T-helper 17 cell (primary cell): ENCODE measurements at regions not wholly inside any gene's neighbourhood (a gene's known extent, or its start where the extent isn't known, plus 50 kb on each side); places are given as distances from the start of the nearest gene placed in this dataset.

Experiments used
- ATAC-seq: fragments of 150-1000 bp; cut with Tn5 transposase; 2 replicates; pipeline ENCODE4 v1.10.0; 2021; ENCODE audit warnings: mild to moderate bottlenecking, moderate library complexity
- DNase-seq, 3 donors: peaks; one replicate each; pipeline versions ENCODE4 v3.0.0 to v3.0.0-alpha.2; 2020 to 2021
- H3K9me3 ChIP-seq: one replicate; pipeline ENCODE4 v1.7.0; 2013; ENCODE audit warnings: low read length, mild to moderate bottlenecking; ENCODE audit not compliant: control insufficient read depth, poor library complexity, severe bottlenecking
- H3K27ac Mint-ChIP-seq: one replicate; pipeline ENCODE4 v1.8.0; 2022; ENCODE audit warnings: mild to moderate bottlenecking, moderate library complexity, mixed read lengths
- H3K27me3 Mint-ChIP-seq: one replicate; pipeline ENCODE4 v1.8.0; 2022; ENCODE audit warnings: mixed read lengths
- H3K36me3 Mint-ChIP-seq: one replicate; pipeline ENCODE4 v1.8.0; 2022; ENCODE audit warnings: low read depth, mixed read lengths
- H3K4me1 Mint-ChIP-seq: one replicate; pipeline ENCODE4 v1.8.0; 2022; ENCODE audit warnings: mild to moderate bottlenecking, mixed read lengths
- H3K4me3 Mint-ChIP-seq: one replicate; pipeline ENCODE4 v1.8.0; 2022; ENCODE audit warnings: mild to moderate bottlenecking, moderate library complexity, mixed read lengths

DNA sequence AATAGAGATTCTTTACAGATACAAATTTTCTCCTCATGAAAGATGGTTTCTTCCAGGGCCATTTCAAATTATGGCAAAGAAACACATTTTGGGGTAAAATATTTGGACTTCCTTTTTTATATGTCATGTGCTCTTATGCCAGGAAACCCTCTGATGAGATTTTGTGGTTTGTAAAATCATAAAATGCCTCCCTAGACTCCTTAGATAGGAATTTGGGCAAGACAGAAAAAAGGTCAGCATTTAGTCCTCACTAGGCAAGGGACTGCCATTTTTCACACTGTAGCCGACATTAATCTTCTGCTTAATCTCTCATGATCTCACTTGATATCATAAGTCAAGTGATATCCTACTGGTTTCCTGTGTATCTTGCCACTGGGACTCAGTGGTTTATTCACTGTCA is 286.4 kb downstream of the ARHGAP12 start:
- H3K9me3 ChIP-seq = no peaks in the 10 kb centered on the region
- Mint-ChIP-seq H3K4me1 (no peaks in the 10 kb centered on the region), H3K27me3 (peaks cover 14% of the 10 kb centered on the region), H3K27ac (no peak overlapping the region), H3K4me3 (no peak overlapping the region), H3K36me3 (no peaks in the 10 kb centered on the region)
- DNase-seq (no peak), ATAC-seq (no peak)

DNA sequence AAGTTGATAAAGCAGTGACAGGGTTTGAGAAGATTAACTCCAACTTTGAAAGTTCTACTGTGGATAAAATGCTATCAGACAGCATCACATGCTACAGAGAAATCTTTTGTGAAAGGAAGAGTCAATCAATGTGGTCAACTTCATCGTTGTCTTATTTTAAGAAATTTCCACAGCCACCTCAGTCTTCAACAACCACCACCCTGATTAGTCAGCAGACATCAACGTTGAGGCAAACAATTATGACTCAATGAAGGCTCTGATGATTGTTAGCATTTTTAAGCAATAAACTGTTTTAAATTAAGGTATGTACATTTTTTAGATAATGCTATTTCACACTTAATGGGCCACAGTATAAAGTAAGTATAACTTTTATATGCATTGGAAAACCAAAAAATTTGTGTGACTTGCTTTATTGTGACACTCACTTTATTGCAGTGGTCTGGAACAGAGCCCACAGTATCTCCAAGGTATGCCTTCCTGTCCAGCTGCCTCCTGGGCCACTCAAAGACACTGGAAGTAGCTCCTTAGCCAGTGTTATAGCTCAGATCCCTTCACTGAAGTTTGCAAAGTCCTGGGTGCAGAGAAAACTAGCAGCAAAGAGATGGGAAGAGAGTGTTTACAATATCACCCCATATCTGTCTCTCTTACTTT is 293.1 kb downstream of the ARHGAP12 start:
- DNase-seq (no peak), ATAC-seq (no peak)
- no peaks in the 10 kb centered on the region for H3K36me3 Mint-ChIP-seq
- no peak overlapping the region for H3K4me3 Mint-ChIP-seq
- no peaks in the 10 kb centered on the region for H3K9me3 ChIP-seq
- H3K27ac Mint-ChIP-seq = no peak overlapping the region
- H3K4me1 Mint-ChIP-seq = no peaks in the 10 kb centered on the region
- peaks cover 13% of the 10 kb centered on the region for H3K27me3 Mint-ChIP-seq

DNA sequence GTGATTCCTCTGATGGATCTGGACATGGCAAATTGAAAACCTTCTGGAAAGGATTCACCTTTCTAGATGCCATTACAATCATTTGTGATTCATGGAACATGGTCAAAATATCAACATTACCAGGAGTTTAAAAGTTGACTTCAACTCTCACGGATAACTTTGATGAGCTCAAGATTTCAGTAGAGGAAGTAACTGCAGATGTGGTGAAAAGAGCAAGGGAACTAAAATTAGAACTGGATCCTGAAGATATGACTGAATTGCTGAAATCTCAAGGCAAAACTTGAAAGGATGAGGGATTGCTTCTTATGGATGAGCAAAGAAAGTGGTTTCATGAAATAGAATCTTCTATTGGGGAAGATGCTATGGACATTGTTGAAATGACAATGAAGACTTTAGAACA is 293.6 kb downstream of the ARHGAP12 start:
- peaks cover 13% of the 10 kb centered on the region for H3K27me3 Mint-ChIP-seq
- H3K4me1 Mint-ChIP-seq = no peaks in the 10 kb centered on the region
- DNase-seq (no peak), ATAC-seq (no peak)
- H3K36me3 Mint-ChIP-seq = no peaks in the 10 kb centered on the region
- H3K4me3 Mint-ChIP-seq = no peak overlapping the region
- H3K27ac Mint-ChIP-seq = no peak overlapping the region
- no peaks in the 10 kb centered on the region for H3K9me3 ChIP-seq

DNA sequence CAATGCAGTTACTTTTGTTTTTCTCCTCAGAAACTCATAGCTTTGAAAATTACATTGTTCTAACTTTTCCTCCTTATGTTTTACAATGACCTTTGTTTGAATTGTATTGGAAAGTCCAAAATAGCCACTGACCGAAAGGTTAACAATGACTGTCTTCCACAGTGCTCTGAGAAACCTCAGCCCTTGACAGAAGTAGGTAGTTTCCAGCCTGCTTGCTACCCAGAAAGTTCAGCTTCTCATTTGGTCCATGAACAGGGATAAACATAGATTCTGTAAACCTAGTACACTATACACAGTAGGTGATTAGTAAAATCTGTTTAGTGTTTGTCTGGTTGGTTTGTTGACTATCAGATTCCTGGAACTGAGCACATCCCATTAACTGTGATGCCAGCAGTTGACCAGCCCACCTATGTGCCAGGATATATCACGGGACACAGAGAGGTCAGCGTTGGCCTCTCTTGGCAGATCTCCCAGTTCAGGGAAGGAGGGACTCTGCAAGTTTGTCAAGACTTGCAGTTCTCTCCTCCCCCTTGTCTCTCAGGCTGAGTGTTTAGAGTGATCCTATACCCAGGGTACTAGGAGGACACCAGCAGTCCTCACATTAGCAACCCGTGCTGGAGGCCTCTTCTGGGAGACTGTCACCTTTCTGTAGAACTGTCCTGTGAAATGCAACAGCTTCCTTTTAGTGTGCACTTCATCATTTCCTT is 297.6 kb downstream of the ARHGAP12 start:
- DNase-seq (no peak), ATAC-seq (no peak)
- Mint-ChIP-seq H3K36me3 (no peaks in the 10 kb centered on the region), H3K4me3 (no peak overlapping the region), H3K27me3 (peaks cover 13% of the 10 kb centered on the region), H3K4me1 (no peaks in the 10 kb centered on the region), H3K27ac (no peak overlapping the region)
- no peaks in the 10 kb centered on the region for H3K9me3 ChIP-seq

DNA sequence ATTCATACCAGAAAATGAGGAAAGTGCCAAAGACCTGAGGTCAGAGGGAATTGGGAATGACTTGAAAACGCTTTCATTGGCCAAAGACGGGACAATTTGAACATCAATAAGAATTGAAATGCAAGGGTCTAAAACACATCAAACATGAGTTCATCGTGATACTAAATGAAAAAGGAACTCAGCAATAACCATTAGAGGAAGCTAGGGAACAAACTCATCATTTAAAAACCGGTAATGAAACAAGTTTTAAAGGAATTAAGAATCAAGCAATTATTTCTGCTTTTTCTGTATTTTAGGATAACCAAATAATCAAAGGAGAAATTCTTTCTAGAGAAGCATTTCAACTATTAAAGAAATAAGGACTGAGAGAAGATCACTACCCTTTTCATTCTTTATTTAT is 303.1 kb downstream of the ARHGAP12 start:
- H3K27me3 Mint-ChIP-seq = peaks cover 5% of the 10 kb centered on the region
- ATAC-seq = no peak
- peaks cover 2% of the 10 kb centered on the region for H3K36me3 Mint-ChIP-seq
- H3K4me1 Mint-ChIP-seq = no peaks in the 10 kb centered on the region
- no peak overlapping the region for H3K27ac Mint-ChIP-seq
- no peak overlapping the region for H3K4me3 Mint-ChIP-seq
- DNase-seq = no peak
- no peaks in the 10 kb centered on the region for H3K9me3 ChIP-seq

DNA sequence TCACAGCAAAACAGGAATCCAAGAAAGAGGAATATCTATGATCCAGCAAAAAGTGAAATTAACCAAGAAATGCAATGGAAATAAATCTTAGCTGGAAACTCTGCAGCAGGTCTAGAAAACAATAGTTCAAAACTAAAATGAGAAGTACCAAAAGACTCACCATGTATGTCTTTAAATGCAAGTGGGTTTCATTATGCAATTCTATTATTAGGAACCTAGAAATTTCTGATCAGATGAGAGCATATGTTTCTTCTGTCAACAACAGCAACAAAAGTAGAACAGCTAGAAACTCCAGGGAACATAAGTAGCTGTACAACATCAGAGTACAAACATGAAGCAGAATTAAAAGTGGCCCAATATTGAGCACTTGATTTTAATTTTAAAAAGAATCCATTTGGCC is 304.0 kb downstream of the ARHGAP12 start:
- no peaks in the 10 kb centered on the region for H3K4me1 Mint-ChIP-seq
- no peak for DNase-seq
- no peak for ATAC-seq
- no peak overlapping the region for H3K27ac Mint-ChIP-seq
- H3K27me3 Mint-ChIP-seq = peaks cover 9% of the 10 kb centered on the region
- no peak overlapping the region for H3K4me3 Mint-ChIP-seq
- H3K9me3 ChIP-seq = no peaks in the 10 kb centered on the region
- peaks cover 2% of the 10 kb centered on the region for H3K36me3 Mint-ChIP-seq

DNA sequence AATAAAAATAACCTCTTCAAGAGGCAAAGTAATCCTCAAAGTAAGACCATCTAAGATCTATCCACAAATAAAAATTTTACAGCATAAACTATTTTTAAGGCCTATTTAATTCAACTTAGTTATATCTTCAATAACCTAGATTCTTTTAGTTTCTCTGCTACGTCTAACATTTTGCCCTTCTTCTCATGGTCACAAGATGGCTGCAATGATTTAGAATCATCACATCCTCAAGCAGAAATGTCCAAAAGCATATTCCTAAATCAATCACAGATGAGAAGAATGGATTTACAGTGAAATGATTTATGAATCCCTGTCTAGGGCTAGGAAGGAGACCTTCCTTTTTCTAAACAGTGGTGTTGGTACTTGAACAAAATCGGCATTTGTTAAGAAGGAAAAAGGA is 304.7 kb downstream of the ARHGAP12 start:
- no peaks in the 10 kb centered on the region for H3K9me3 ChIP-seq
- peaks cover 2% of the 10 kb centered on the region for H3K36me3 Mint-ChIP-seq
- peaks cover 15% of the 10 kb centered on the region for H3K27me3 Mint-ChIP-seq
- no peak for ATAC-seq
- H3K4me3 Mint-ChIP-seq = no peak overlapping the region
- H3K27ac Mint-ChIP-seq = no peak overlapping the region
- no peaks in the 10 kb centered on the region for H3K4me1 Mint-ChIP-seq
- DNase-seq = no peak

DNA sequence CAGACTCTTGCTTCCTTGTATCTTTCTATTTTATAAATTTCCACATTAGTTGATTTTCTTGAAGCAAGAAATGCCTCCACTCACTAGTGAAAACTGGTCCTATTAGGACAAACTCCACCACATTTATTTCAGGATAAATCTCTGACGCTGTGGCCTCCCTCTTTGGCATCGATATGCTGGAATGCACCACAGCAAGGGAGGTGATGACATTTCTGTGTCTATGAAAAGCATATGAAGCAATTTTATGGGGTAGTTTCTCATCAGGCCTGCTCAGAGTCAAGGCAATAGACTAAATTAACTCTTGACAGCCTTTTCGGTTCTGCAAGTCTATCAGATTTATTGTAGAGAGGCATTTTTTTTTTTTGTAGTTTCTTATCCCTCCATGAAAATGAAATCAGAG is 304.4 kb downstream of the ZEB1 start:
- H3K4me3 Mint-ChIP-seq = no peak overlapping the region

DNA sequence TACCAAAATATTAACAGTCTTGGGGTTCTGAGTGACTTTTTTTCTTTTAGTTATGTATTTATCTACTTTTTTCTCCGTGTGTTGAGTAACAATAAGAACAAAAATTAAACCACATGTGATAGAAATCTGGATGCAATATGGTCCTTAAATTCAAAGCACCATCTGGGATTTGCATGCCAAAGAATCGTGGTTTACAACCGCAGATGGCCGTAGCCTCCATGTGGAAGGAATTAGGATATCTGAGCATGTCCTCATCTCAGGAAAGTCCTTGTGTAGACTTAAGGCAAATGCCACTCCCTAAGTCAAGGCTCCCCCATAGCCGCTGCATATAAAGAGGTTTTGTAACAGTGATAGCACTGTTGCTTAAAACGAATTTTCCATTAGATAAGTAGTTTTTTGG is 304.0 kb downstream of the ZEB1 start:
- H3K9me3 ChIP-seq = no peaks in the 10 kb centered on the region
- Mint-ChIP-seq H3K4me1 (no peaks in the 10 kb centered on the region), H3K27me3 (peaks cover 22% of the 10 kb centered on the region), H3K36me3 (peaks cover 2% of the 10 kb centered on the region), H3K4me3 (no peak overlapping the region), H3K27ac (no peak overlapping the region)
- no peak for ATAC-seq
- no peak for DNase-seq

More for the DNA sequence above, 304.4 kb downstream of the ZEB1 start:
- DNase-seq (no peak), ATAC-seq (no peak)
- Mint-ChIP-seq H3K36me3 (peaks cover 2% of the 10 kb centered on the region), H3K27me3 (peaks cover 17% of the 10 kb centered on the region), H3K27ac (no peak overlapping the region), H3K4me1 (no peaks in the 10 kb centered on the region)
- H3K9me3 ChIP-seq = no peaks in the 10 kb centered on the region

DNA sequence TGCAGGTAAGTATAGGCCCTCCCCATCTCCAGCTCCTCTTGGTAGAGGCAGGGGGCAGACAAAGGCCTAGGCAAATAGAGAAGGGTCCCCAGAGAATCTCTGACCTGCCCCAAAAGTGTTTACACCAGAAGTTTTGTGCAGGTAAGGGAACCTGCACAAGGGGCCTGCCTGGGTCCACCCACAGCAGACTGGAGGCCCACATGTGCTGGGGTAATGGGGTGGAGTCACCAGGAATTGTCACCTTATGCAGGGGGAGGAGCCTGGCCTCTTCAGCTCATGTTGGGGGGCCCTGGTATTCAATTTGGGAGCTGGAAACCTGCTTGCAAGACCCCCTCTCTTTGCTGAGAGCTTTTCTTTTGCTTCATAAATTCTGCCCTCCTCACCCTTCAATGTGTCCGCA is 302.7 kb downstream of the ZEB1 start:
- no peak overlapping the region for H3K27ac Mint-ChIP-seq
- H3K27me3 Mint-ChIP-seq = peaks cover 26% of the 10 kb centered on the region
- H3K4me1 Mint-ChIP-seq = no peaks in the 10 kb centered on the region
- H3K4me3 Mint-ChIP-seq = no peak overlapping the region
- no peaks in the 10 kb centered on the region for H3K9me3 ChIP-seq
- ATAC-seq = no peak
- DNase-seq = no peak
- H3K36me3 Mint-ChIP-seq = peaks cover 4% of the 10 kb centered on the region

DNA sequence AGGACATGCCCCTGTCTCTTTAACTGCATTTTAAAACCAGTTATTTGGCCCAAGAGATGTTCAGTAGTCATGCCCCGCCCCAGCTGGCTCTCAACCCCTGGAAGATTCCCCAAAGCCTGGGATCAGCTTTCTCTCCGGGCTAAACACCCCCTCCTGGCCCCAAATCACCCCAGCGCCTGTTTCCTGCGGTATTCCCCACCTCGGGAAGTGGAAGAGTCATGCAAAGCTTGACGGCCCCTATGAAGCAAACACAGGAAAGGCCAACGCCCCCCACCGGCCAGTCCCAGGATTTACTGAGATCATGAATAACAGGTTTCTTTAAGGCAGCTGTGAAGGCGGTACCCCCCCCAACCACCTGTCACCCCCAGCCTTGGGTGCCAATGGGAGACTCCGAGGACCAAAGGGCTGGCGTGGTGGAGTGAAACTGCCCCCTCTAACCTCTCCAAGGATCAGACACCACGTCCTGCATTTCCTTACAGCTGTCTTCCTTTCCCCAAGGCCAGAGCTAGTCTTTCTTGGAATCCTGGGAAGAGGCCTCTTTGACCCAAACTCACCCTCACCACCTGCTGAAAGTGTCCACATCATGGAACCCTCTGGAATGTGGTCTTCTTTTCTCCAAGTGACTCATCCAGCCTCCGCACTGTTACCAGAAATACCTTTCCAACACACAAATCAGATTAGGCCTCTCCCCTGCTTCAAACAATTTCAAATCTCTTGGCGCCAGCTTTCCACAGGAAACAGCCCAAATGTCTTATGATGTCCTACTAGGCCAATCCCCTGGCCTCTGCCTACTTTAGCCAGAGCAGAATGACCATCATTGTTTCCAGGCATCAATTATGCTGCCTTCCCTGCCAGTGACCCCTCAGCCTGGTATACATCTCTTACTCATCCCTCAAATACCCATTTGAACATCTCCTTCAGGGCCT is 301.5 kb downstream of the ZEB1 start:
- DNase-seq (no peak), ATAC-seq (no peak)
- H3K9me3 ChIP-seq = no peaks in the 10 kb centered on the region
- peaks cover 36% of the 10 kb centered on the region for H3K27me3 Mint-ChIP-seq
- no peaks in the 10 kb centered on the region for H3K4me1 Mint-ChIP-seq
- H3K36me3 Mint-ChIP-seq = peaks cover 4% of the 10 kb centered on the region
- H3K27ac Mint-ChIP-seq = no peak overlapping the region
- H3K4me3 Mint-ChIP-seq = no peak overlapping the region

DNA sequence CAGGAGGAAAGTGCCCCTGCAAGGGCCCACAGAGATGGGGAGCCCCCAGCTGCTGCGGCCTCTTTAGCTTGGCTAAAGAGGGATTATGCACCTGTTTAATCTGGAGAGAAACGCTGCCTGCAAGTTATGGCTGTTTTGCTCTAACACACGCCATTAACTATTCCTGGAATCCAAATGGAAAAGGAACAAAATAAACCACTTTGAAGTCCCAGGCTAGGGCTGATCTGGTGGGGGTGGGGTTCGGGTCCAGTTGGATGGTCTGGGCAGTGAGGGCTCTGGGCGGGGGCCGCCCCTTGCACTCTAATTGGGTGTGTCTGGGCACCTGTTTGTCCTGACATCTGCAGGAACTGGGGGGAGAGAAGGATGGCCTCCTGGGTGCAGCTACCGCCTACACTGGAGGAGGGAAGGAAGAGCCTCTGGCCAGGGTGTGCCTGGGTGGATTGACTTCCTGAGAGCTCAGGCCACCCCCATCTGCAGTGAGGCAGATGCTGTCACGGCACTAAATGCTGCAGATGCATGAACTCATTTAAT is 300.6 kb downstream of the ZEB1 start:
- no peak overlapping the region for H3K4me3 Mint-ChIP-seq
- H3K27ac Mint-ChIP-seq = no peak overlapping the region
- no peak for ATAC-seq
- no peaks in the 10 kb centered on the region for H3K9me3 ChIP-seq
- H3K27me3 Mint-ChIP-seq = peaks cover 45% of the 10 kb centered on the region
- H3K36me3 Mint-ChIP-seq = peaks cover 4% of the 10 kb centered on the region
- DNase-seq = no peak
- H3K4me1 Mint-ChIP-seq = no peaks in the 10 kb centered on the region

DNA sequence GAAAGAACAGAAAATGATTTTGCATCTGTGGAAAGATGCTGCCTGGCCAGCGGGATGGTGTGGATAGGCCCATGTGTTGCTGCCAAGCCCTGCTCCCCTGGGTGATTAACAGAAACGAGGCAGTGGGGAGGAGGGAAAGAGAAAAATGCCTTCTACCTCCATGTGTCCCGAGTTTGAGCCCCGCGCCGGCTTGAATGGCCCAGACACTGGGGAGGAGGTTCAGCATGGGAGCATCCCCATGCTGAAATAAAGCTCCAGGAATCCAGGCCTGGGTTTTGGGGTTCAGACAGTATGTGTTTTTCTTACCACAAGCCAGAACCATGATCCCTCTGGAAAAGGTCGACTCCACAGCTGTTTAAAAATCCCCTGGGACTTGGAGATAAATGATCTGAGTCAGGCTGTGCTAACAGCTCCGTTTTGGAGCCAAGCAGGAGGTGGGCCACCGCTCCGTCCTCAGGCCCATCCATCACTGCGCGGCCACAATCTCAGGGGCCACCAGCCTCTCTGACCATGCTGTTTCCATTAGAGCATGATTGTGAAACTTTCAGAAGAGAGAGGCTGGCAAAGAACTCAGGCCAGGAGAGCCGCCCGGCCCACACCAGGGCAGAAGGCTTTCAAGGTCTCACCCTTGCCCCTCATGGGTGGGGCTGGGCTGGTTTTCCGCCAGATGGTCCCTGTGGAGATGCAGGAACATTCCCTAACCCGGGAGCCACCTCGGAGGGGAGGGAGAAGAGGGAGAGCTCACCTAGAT is 299.7 kb downstream of the ZEB1 start:
- Mint-ChIP-seq H3K4me3 (no peak overlapping the region), H3K27me3 (peaks cover 52% of the 10 kb centered on the region), H3K27ac (peak overlapping the region; percentile 34), H3K4me1 (no peaks in the 10 kb centered on the region), H3K36me3 (peaks cover 5% of the 10 kb centered on the region)
- ATAC-seq = no peak
- no peak for DNase-seq
- H3K9me3 ChIP-seq = no peaks in the 10 kb centered on the region
